Left ventricle myocardium inferior (tissue), 1 donor: ENCODE measurements at regions not wholly inside any gene's neighbourhood (a gene's known extent, or its start where the extent isn't known, plus 50 kb on each side); places are given as distances from the start of the nearest gene placed in this dataset.

Experiments used
- DNase-seq: peaks from one replicate; pipeline ENCODE4 v3.0.0-alpha.2; 2020
- H3K27ac ChIP-seq: fragments of 200-600 bp; replicated peaks from 2 replicates; pipeline ENCODE4 v1.8.0; 2021
- H3K27me3 ChIP-seq: fragments of 200-600 bp; 2 replicates; pipeline ENCODE4 v1.8.0; 2021; ENCODE audit warnings: low read depth
- H3K36me3 ChIP-seq: fragments of 200-600 bp; 2 replicates; pipeline ENCODE4 v1.8.0; 2021
- H3K4me1 ChIP-seq: fragments of 200-600 bp; 2 replicates; pipeline ENCODE4 v1.8.0; 2021
- H3K4me3 ChIP-seq: fragments of 200-600 bp; 2 replicates; pipeline ENCODE4 v1.8.0; 2021; ENCODE audit warnings: mild to moderate bottlenecking, moderate library complexity
- H3K9me3 ChIP-seq: fragments of 200-600 bp; replicated peaks from 2 replicates; pipeline ENCODE4 v1.8.0; 2021
- CTCF ChIP-seq: fragments of 200-600 bp; IDR thresholded peaks from 2 replicates; pipeline ENCODE4 v1.8.0; 2021; ENCODE audit warnings: antibody characterized with exemption, mild to moderate bottlenecking, borderline replicate concordance
- intact Hi-C: fragments of 100-400 bp; cut with micrococcal nuclease; formaldehyde crosslinking; loops from one replicate; pipeline ENCODE4 v1.11.0; 2022
- donor health status: DM: no; HTN: yes; CAD: no; lungs with severe emphysema.

GRCh38 chr14:22296722-22297121, 292.3 kb downstream of the DAD1 start:
- Histone ChIP-seq H3K27ac (no peak overlapping the region), H3K4me3 (no peak overlapping the region), H3K36me3 (no peaks in the 10 kb centered on the region), H3K27me3 (peaks cover 42% of the 10 kb centered on the region), H3K9me3 (no peaks in the 10 kb centered on the region), H3K4me1 (no peaks in the 10 kb centered on the region)
- intact Hi-C loops, result no loop called here
- DNase-seq, result no peak
- TF ChIP-seq CTCF, result no peak

DNA sequence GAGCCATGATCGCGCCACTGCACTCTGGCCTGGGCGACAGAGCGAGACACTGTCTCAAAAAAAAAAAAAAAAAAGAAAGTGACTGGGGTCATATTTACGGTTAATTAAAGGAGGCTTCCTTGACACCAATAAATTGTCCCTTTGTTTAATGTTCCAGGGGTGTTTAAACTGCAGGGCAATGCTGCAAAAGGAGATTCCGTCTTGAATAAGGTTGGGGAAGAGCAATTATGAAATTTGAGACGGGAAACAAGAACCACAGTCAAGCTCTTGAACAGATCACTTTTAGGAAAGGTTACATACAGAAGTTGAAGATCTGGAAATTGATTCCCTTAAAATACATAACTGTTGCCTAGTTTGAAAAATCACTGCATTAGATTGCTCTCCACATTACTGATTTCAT, 292.9 kb downstream of the DAD1 start:
- Histone ChIP-seq H3K27me3 (peaks cover 41% of the 10 kb centered on the region), H3K4me1 (no peaks in the 10 kb centered on the region), H3K4me3 (no peak overlapping the region), H3K27ac (no peak overlapping the region), H3K36me3 (no peaks in the 10 kb centered on the region), H3K9me3 (no peaks in the 10 kb centered on the region)
- TF ChIP-seq CTCF, result no peak
- intact Hi-C loops, result no loop called here
- DNase-seq, result no peak

DNA sequence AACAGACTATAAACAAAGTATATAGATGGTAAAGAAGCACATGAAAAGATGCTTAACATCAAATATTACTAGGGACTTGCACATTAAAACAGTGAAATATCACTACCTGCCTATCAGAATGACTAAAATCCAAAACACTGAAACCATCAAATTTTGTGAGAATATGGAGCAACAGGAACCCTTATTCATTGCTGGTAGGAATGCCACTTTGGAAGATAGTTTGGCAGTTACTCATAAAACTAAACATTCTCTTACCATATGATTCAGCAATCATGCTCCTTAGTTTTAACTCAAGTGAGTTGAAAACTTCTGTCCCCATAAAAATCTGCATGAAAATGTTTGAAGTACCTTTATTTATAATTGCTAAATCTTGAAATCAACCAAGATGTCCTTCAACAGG, 297.6 kb downstream of the DAD1 start:
- no peak overlapping the region for H3K27ac ChIP-seq
- H3K9me3 ChIP-seq, result no peaks in the 10 kb centered on the region
- no peak for DNase-seq
- H3K4me1 ChIP-seq, result no peaks in the 10 kb centered on the region
- H3K4me3 ChIP-seq, result no peak overlapping the region
- H3K36me3 ChIP-seq, result no peaks in the 10 kb centered on the region
- peaks cover 6% of the 10 kb centered on the region for H3K27me3 ChIP-seq
- intact Hi-C loops, result no loop called here
- no peak for TF ChIP-seq CTCF

- Histone ChIP-seq H3K9me3 (no peaks in the 10 kb centered on the region), H3K36me3 (no peaks in the 10 kb centered on the region), H3K27ac (no peak overlapping the region), H3K4me1 (no peaks in the 10 kb centered on the region), H3K27me3 (peaks cover 14% of the 10 kb centered on the region), H3K4me3 (no peak overlapping the region)
- DNase-seq, result no peak
- no peak for TF ChIP-seq CTCF
- intact Hi-C loops, result no loop called here
These were observed 299.5 kb downstream of the DAD1 start for GRCh38 chr14:22289570-22289969.

DNA sequence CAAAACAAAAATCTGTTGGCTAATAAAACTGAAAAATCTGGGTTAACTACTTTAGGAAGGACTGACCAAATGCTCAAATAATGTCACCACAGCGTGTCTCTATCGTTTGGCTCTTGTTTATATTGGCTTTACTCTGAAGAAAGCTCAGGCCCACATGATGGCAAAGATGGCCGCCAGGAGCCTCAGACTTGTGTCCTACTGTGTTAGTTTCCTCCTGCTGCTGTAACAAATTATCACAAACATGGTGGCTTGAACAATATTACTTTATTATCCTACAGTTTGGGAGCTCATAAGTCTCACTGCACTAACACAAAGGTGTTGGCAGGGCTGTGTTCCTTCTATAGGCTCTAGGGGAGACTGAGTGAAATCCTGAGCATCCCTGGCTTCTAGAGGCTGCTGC, 303.0 kb downstream of the DAD1 start:
- Histone ChIP-seq H3K27ac (no peak overlapping the region), H3K4me1 (no peaks in the 10 kb centered on the region), H3K27me3 (peaks cover 15% of the 10 kb centered on the region), H3K9me3 (no peaks in the 10 kb centered on the region), H3K4me3 (no peak overlapping the region), H3K36me3 (no peaks in the 10 kb centered on the region)
- intact Hi-C loops, result no loop called here
- TF ChIP-seq CTCF, result no peak
- no peak for DNase-seq

GRCh38 chr14:22282949-22283348, 306.1 kb downstream of the DAD1 start:
- Histone ChIP-seq H3K9me3 (no peaks in the 10 kb centered on the region), H3K27ac (no peak overlapping the region), H3K4me1 (no peaks in the 10 kb centered on the region), H3K27me3 (peaks cover 30% of the 10 kb centered on the region), H3K36me3 (no peaks in the 10 kb centered on the region), H3K4me3 (no peak overlapping the region)
- DNase-seq, result no peak
- intact Hi-C loops, result no loop called here
- TF ChIP-seq CTCF, result no peak
